ENCODE measurements at regions not wholly inside any gene's neighbourhood (a gene's known extent, or its start where the extent isn't known, plus 50 kb on each side); places are given as distances from the start of the nearest gene placed in this dataset.
A peak's percentile ranks its signal among the peaks of the same experiment; 100 is the strongest.

GRCh38 chr3:46094506-46094905 is 67.2 kb upstream of the XCR1 start:
- no peak for TF ChIP-seq CTCF (IDR thresholded peaks at IDR 0.05)
- Histone ChIP-seq H3K9me3 (no peaks in the 10 kb centered on the region), H3K4me1 (peaks cover 0 to 97% (median 0%) of the 10 kb centered on the region in 9 donors), H3K36me3 (no peaks in the 10 kb centered on the region), H3K27me3 (no peaks in the 10 kb centered on the region), H3K27ac (peak overlapping the region in 2 of 10 donors; percentile 40 to 90), H3K4me3 (no peak overlapping the region)
- WGBS, 2 donors = 66 to 89% methylated on average over 1 of the region's 1 CpG
- no peak for DNase-seq
- no peak for ATAC-seq
- intact Hi-C loops (cut with DNase I) = loop anchor here in 2 of 10 donors (10.0 kb wide), 2 partner anchors 110 to 280 kb away; partner anchors contain the start of genes CCR1 (in 1 of the 2) and CCR5 (in 1 of the 2)

DNA sequence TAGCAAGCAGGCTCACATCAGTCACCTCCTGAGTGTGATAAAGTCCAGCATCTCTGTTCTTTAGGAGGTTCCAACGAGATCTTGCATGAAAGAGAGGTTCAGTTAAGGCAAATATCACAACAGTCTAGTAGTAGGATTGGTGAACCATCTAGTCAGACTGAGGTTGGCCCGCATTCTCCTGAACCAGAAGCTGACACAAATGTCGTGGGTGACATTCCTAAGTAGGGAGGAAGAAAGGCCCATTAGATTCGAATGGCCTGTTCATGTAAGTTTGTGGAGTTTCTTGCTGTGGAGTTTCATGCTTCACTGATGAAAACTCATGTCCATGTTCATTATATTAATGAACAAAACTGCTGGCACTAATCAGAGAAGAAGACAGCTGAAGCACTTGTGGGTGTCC is 66.7 kb upstream of the XCR1 start:
- no peak for ATAC-seq
- Histone ChIP-seq H3K36me3 (no peaks in the 10 kb centered on the region), H3K4me3 (no peak overlapping the region), H3K27ac (peak overlapping the region in 1 of 10 donors; percentile 90), H3K4me1 (peaks cover 0 to 97% (median 0%) of the 10 kb centered on the region in 9 donors), H3K27me3 (no peaks in the 10 kb centered on the region), H3K9me3 (no peaks in the 10 kb centered on the region)
- intact Hi-C loops (cut with DNase I) = loop anchor here in 2 of 10 donors (10.0 kb wide), 2 partner anchors 111 to 281 kb away; partner anchors contain the start of genes CCR1 (in 1 of the 2) and CCR5 (in 1 of the 2)
- DNase-seq = no peak
- TF ChIP-seq CTCF (IDR thresholded peaks at IDR 0.05) = no peak
- WGBS, 2 donors = 80 to 88% methylated on average over 4 of the region's 4 CpGs

GRCh38 chr3:46093327-46093942 is 66.2 kb upstream of the XCR1 start:
- Histone ChIP-seq H3K4me1 (peaks cover 0 to 97% (median 0%) of the 10 kb centered on the region in 9 donors), H3K36me3 (no peaks in the 10 kb centered on the region), H3K27ac (peak overlapping the region in 1 of 10 donors; percentile 90), H3K9me3 (no peaks in the 10 kb centered on the region), H3K4me3 (no peak overlapping the region), H3K27me3 (no peaks in the 10 kb centered on the region)
- 90 to 97% methylated on average over 2 of the region's 2 CpGs for WGBS, 2 donors
- ATAC-seq (no peak), DNase-seq (no peak)
- intact Hi-C loops (cut with DNase I) = loop anchor here in 2 of 10 donors (10.0 kb wide), 2 partner anchors 111 to 281 kb away; partner anchors contain the start of genes CCR1 (in 1 of the 2) and CCR5 (in 1 of the 2)
- TF ChIP-seq CTCF (IDR thresholded peaks at IDR 0.05) = no peak

- ATAC-seq (no peak), DNase-seq (no peak)
- WGBS, 2 donors = 88 to 94% methylated on average over 2 of the region's 2 CpGs
- intact Hi-C loops (cut with DNase I) = loop anchor here in 2 of 10 donors (10.0 kb wide), 2 partner anchors 112 to 282 kb away; partner anchors contain the start of genes CCR1 (in 1 of the 2) and CCR5 (in 1 of the 2)
- Histone ChIP-seq H3K36me3 (no peaks in the 10 kb centered on the region), H3K27ac (peak overlapping the region in 1 of 10 donors; percentile 90), H3K27me3 (no peaks in the 10 kb centered on the region), H3K4me1 (peaks cover 0 to 95% (median 0%) of the 10 kb centered on the region in 9 donors), H3K4me3 (no peak overlapping the region), H3K9me3 (no peaks in the 10 kb centered on the region)
- TF ChIP-seq CTCF (IDR thresholded peaks at IDR 0.05) = no peak
Measured at GRCh38 chr3:46092702-46093080, 65.4 kb upstream of the XCR1 start.

All from heart right ventricle (tissue), 16 donors.